Heart right ventricle (tissue), 16 donors: ENCODE measurements at regions not wholly inside any gene's neighbourhood (a gene's known extent, or its start where the extent isn't known, plus 50 kb on each side); places are given as distances from the start of the nearest gene placed in this dataset.
"Not testable (repeated sequence)": the region's sequence is repeated elsewhere in the genome, so short reads cannot be mapped to it uniquely, and the experiment has no call there.

Experiments
- ATAC-seq, 8 donors: fragments of 200-7000 bp; cut with Tn5 transposase; one replicate each; pipeline ENCODE4 v1.9.1; 2020; ENCODE audit warnings: mild to moderate bottlenecking in 8 of 8, moderate library complexity in 8 of 8, moderate number of reproducible peaks in 1 of 8
- DNase-seq, 2 donors: peaks; one replicate each; pipeline ENCODE4 v3.0.0-alpha.2; 2020
- H3K27ac ChIP-seq, 10 donors: fragments of 200-600 bp; sonication (generic) in 2 of 10; one replicate each; pipeline versions ENCODE4 v1.5.0 to v1.8.0; 2020 to 2022; ENCODE audit warnings: mild to moderate bottlenecking in 3 of 10
- H3K27me3 ChIP-seq, 7 donors: fragments of 200-600 bp; one replicate each; pipeline ENCODE4 v1.8.0; 2021 to 2022; ENCODE audit warnings: mild to moderate bottlenecking in 2 of 7
- H3K36me3 ChIP-seq, 9 donors: fragments of 200-600 bp; sonication (generic) in 1 of 9; one replicate each; pipeline versions ENCODE4 v1.5.0 to v1.8.0; 2020 to 2022; ENCODE audit warnings: mild to moderate bottlenecking in 2 of 9
- H3K4me1 ChIP-seq, 9 donors: fragments of 200-600 bp; sonication (generic) in 1 of 9; one replicate each; pipeline versions ENCODE4 v1.5.0 to v1.8.0; 2020 to 2022; ENCODE audit warnings: mild to moderate bottlenecking in 4 of 9
- H3K4me3 ChIP-seq, 10 donors: fragments of 200-600 bp; sonication (generic) in 2 of 10; one replicate each; pipeline versions ENCODE4 v1.5.0 to v1.8.0; 2020 to 2022; ENCODE audit warnings: mild to moderate bottlenecking in 7 of 10, moderate library complexity in 2 of 10
- H3K9me3 ChIP-seq, 11 donors: fragments of 200-600 bp in 10 of 11; sonication (generic) in 2 of 11; one replicate each; pipeline versions ENCODE4 v1.5.0 to v1.8.0; 2013 to 2022; ENCODE audit warnings: mild to moderate bottlenecking in 2 of 11, control low read depth in 1 of 11, moderate library complexity in 1 of 11
- CTCF ChIP-seq, 9 donors: fragments of 200-600 bp; sonication (generic) in 2 of 9; IDR thresholded peaks; one replicate each; pipeline versions ENCODE4 v1.5.0 to v1.8.0; 2021 to 2022; ENCODE audit warnings: antibody characterized with exemption in 9 of 9, mild to moderate bottlenecking in 5 of 9, moderate library complexity in 1 of 9
- WGBS, 2 donors: extraction: QIAGEN DNeasy Blood & Tissue Kit; methylation state at CpG; one replicate each; pipeline ENCODE4 v1.1.7; 2013; ENCODE audit warnings: inconsistent platforms in 1 of 2; 5-methylcytosine and 5-hydroxymethylcytosine counted together
- intact Hi-C, 10 donors: fragments of 100-400 bp; cut with DNase I; formaldehyde crosslinking; loops; one replicate each; pipeline versions ENCODE4 v1.11.1 to v1.14.2; 2022
- donor health status: Arrhythmogenic right ventricular cardiomyopathy.
- donor health status: ischemic (EF 13 %, LVEDD 7.1; RV severe dilation, severe dysfunction).
- donor health status: healthy with polysubstance abuse.
- donor health status: DM: no; HTN: yes; CAD: no.
- donor health status: DM: no; HTN: no; CAD: no.
- donor health status: ischemic (EF 25% LVEDD 6.9; RV normal size, moderate dysfunction).
- donor health status: ischemic (EF 25% LVEDD 5.7; RV mildly dilated, moderate dysfunction).
- donor health status: healthy.
- donor health status: DM: yes; HTN: yes; CAD: no.
- donor health status: Ischemic cardiomyopathy.
- donor health status: ischemic (EF 35%, LVEDD 5.7; RV mildly dilated, moderate dysfunction).
- donor health status: nonischemic (EF 11% LVEDD 7.7; RV severe dilation, severe dysfunction).
- donor health status: DM: yes; HTN: yes; CAD: no.
- donor health status: PGD.
- donor health status: ischemic (EF 29% LVEDD 5.4; RV normal size, mild dysfunction).
- donor health status: nonischemic (EF 23%, LVEDD 6.1; RV moderate dilation, normal function).

- H3K27ac ChIP-seq: no peak overlapping the region
- intact Hi-C loops: no loop called here
- peaks cover 0 to 11% (median 0%) of the 10 kb centered on the region in 11 donors for H3K9me3 ChIP-seq
- H3K4me3 ChIP-seq: no peak overlapping the region
- H3K4me1 ChIP-seq: peaks cover 0 to 13% (median 0%) of the 10 kb centered on the region in 9 donors
- peaks cover 0 to 4% (median 0%) of the 10 kb centered on the region in 7 donors for H3K27me3 ChIP-seq
- WGBS, 2 donors: 66 to 78% methylated on average over 4 of the region's 4 CpGs
- H3K36me3 ChIP-seq: no peaks in the 10 kb centered on the region
- ATAC-seq: no peak
- DNase-seq: no peak
- TF ChIP-seq CTCF (IDR thresholded peaks at IDR 0.05): no peak
Measured at GRCh38 chr9:129542741-129543140, 78.2 kb downstream of the C9orf50 start.

- H3K36me3 ChIP-seq: no peaks in the 10 kb centered on the region
- WGBS, 2 donors: 82 to 87% methylated on average over 2 of the region's 2 CpGs
- peaks cover 0 to 13% (median 0%) of the 10 kb centered on the region in 9 donors for H3K4me1 ChIP-seq
- intact Hi-C loops: no loop called here
- TF ChIP-seq CTCF (IDR thresholded peaks at IDR 0.05): no peak
- H3K4me3 ChIP-seq: no peak overlapping the region
- peaks cover 0 to 4% (median 0%) of the 10 kb centered on the region in 7 donors for H3K27me3 ChIP-seq
- no peak overlapping the region for H3K27ac ChIP-seq
- peaks cover 0 to 11% (median 0%) of the 10 kb centered on the region in 11 donors for H3K9me3 ChIP-seq
- ATAC-seq: no peak
- DNase-seq: no peak
Measured at GRCh38 chr9:129541270-129541669, 79.6 kb downstream of the C9orf50 start.

- intact Hi-C loops: no loop called here
- 98% methylated on average over 4 of the region's 4 CpGs for WGBS, 2 donors
- Histone ChIP-seq H3K27me3 (peaks cover 0 to 4% (median 0%) of the 10 kb centered on the region in 7 donors), H3K36me3 (no peaks in the 10 kb centered on the region), H3K4me3 (no peak overlapping the region), H3K9me3 (peaks cover 0 to 11% (median 0%) of the 10 kb centered on the region in 11 donors), H3K4me1 (peaks cover 0 to 8% (median 0%) of the 10 kb centered on the region in 9 donors), H3K27ac (no peak overlapping the region)
- no peak for ATAC-seq
- no peak for TF ChIP-seq CTCF (IDR thresholded peaks at IDR 0.05)
- no peak for DNase-seq
Measured at GRCh38 chr9:129539446-129539845, 81.5 kb downstream of the C9orf50 start.

- H3K9me3 ChIP-seq: peaks cover 0 to 14% (median 0%) of the 10 kb centered on the region in 11 donors
- intact Hi-C loops, DNase-seq, H3K4me1 ChIP-seq, H3K27me3 ChIP-seq, H3K27ac ChIP-seq, H3K36me3 ChIP-seq, H3K4me3 ChIP-seq, ATAC-seq: not testable (repeated sequence)
- 93 to 95% methylated on average over 5 of the region's 5 CpGs for WGBS, 2 donors
Measured at GRCh38 chr9:129531860-129532402, 89.0 kb downstream of the C9orf50 start.

- 52 to 94% methylated on average over 1 of the region's 1 CpG for WGBS, 2 donors
- H3K27ac ChIP-seq, H3K4me1 ChIP-seq, H3K4me3 ChIP-seq, DNase-seq, ATAC-seq, H3K27me3 ChIP-seq, H3K36me3 ChIP-seq, intact Hi-C loops: not testable (repeated sequence)
- peaks cover 0 to 14% (median 0%) of the 10 kb centered on the region in 11 donors for H3K9me3 ChIP-seq
Measured at GRCh38 chr9:129527955-129528354, 92.9 kb downstream of the C9orf50 start.
